NCI-H146 treated with DMSO at 0.1 percent for 48 hours (cell line): ENCODE measurements at regions not wholly inside any gene's neighbourhood (a gene's known extent, or its start where the extent isn't known, plus 50 kb on each side); places are given as distances from the start of the nearest gene placed in this dataset.
"Not testable (repeated sequence)": the region's sequence is repeated elsewhere in the genome, so short reads cannot be mapped to it uniquely, and the experiment has no call there.

Experiments
- DNase-seq: peaks from one replicate; lab custom pipeline; 2025; ENCODE audit not compliant: unreplicated experiment; lab: John Stamatoyannopoulos, UW

GRCh38 chr2:111250448-111251030 is 129.8 kb downstream of the BCL2L11 start:
- no peak for DNase-seq

GRCh38 chr2:111251711-111252110 is 131.0 kb downstream of the BCL2L11 start:
- DNase-seq = no peak

GRCh38 chr2:111252436-111252835 is 131.7 kb downstream of the BCL2L11 start:
- DNase-seq = no peak

- not testable (repeated sequence) for DNase-seq
Measured at GRCh38 chr2:111254916-111255315, 134.2 kb downstream of the BCL2L11 start.

DNA sequence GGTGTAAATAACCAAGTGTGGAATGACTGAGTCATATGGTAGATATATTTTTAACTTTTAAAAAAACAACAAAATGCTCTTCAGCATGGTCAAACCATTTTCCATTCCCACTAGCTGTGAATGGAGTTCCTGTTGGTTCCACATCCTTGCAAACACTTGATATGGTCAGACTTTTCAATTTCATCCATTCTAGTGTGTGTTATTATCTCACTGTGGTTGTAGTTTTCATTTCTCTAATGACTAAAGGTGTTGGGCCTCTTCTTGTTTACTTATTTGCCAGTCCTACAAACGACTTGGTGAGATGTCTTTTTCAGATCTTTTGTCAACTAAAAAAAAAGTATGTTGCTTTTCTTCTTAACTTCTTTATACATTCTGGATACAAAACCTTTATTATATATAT is 135.9 kb downstream of the BCL2L11 start:
- not testable (repeated sequence) for DNase-seq

- not testable (repeated sequence) for DNase-seq
Measured at GRCh38 chr2:111257607-111258006, 136.9 kb downstream of the BCL2L11 start.

- DNase-seq = not testable (repeated sequence)
Measured at GRCh38 chr2:111258318-111258717, 137.6 kb downstream of the BCL2L11 start.

DNA sequence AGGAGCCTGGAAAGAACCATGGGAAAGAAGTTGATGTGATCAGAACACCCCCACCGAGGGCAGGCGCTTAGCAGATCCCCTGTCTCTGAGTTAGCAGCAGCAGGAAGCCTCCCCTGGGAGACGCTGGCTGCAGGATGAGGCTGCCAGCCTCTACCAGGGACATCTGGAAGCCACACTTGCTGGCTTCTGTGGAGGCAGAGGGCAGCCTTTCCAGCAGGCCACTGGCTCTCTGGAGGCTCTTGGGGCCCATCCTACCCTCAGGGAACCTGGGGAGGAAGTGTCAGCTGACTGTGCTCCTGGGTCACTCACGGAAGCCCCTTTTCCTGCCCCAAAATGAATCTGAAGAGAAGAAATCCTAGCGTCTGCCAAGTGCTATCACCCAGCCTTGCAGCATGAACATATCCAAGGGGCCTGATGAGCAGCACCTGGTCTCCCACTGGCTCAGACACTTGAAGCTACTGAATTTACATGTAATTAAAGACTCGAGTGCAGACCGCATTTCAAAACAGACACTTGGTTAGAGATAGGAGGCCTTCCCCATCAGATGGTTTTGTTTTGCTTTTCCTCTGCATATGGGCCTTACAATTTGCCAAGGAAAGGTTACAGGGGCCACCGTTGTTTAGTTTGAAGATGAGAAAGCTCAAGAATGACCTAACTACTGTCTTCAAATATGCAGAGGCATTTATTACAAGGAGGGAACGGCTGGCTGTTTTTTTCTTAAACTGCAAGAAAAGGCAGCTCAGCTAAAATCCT is 142.1 kb downstream of the BCL2L11 start:
- DNase-seq = not testable (repeated sequence)

GRCh38 chr2:111263380-111264017 is 142.8 kb downstream of the BCL2L11 start:
- not testable (repeated sequence) for DNase-seq

DNA sequence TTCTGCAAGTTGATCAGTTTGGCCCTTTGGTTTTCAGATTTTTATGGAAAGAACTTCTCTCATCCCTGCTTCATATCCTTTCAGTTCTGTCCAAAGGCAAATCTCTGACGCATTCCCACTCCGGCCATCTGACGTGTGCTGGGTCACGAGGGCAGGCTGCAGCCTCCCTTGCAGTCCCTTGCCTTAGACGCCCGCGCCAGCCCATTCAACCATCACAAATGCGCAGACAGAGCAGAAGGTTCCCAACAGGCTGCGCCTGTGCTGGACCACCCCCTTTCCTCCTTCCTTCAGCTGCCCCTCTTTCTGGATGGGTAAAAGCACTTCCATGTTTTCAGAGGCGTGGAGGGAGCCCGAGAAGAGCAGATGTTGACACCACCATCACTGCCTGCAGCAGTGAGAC is 144.2 kb downstream of the BCL2L11 start:
- DNase-seq = not testable (repeated sequence)

DNA sequence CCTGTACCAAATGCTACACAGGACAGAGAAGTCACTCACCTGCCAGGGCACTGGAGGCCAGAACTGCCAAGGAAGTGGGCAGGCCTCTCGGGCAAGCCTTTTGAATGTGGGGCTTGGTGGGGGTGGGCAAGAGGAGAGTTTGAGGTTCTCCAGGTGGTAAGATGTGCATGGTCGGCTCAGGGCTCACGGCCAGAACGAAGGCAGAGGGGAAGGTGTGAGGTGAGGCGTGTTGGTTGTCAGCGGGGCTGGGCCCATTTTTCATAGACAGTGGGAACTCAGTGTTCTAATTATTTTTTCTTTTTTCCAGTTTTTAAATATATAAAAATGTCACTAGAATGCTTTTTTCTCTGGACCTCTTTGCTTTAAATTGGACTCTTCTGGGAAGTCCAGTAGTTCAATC is 145.8 kb downstream of the BCL2L11 start:
- DNase-seq = not testable (repeated sequence)

DNA sequence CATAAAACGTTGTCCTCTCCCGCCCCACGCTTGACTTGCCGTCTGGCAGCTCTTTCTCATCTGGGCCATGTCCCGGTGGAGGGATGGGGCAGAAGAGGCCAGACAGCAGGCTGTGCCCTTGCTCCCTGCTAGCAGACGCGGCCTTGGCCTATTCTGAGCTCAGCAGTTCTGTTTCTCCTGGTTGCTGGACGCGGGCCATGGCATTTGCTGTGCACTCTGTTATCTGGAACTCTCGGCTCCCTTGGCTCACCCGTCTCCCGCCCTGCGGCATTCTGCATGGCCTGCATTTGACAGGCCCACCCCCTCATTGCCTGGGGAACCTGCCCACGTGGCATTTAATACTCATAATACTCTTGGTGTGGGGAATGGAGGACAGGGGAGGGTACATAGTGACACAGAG is 146.3 kb downstream of the BCL2L11 start:
- DNase-seq = not testable (repeated sequence)

DNA sequence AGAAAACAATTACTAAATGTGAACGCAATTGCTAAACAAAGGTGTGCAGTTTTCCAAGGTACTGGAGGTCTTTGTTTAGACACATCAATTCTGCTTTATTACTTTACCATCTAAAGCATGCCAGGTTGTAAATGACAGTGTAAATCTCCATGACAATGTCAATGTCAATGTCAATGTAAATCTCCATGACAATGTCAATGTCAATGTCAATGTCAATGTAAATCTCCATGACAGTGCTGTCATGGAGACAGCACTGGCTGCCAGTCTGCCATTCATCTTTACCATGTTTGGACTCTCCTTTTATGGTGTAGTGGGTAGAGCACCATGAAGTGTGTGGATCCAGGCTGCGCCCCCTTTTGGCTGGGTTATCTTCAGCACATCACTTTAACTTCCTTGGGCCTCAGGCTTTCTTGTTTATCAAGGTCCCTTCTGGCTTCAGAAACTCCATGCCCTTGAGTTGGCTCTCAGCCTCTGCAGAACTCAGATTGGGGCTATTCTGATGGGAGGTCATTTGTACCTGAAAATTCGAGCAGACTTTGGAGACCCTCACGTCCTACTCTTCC is 149.1 kb downstream of the BCL2L11 start:
- not testable (repeated sequence) for DNase-seq

GRCh38 chr2:111270569-111270968 is 149.9 kb downstream of the BCL2L11 start:
- not testable (repeated sequence) for DNase-seq

- DNase-seq = not testable (repeated sequence)
Measured at GRCh38 chr2:111271647-111272304, 151.1 kb downstream of the BCL2L11 start.

GRCh38 chr2:111273007-111273406 is 152.3 kb downstream of the BCL2L11 start:
- DNase-seq = not testable (repeated sequence)

DNA sequence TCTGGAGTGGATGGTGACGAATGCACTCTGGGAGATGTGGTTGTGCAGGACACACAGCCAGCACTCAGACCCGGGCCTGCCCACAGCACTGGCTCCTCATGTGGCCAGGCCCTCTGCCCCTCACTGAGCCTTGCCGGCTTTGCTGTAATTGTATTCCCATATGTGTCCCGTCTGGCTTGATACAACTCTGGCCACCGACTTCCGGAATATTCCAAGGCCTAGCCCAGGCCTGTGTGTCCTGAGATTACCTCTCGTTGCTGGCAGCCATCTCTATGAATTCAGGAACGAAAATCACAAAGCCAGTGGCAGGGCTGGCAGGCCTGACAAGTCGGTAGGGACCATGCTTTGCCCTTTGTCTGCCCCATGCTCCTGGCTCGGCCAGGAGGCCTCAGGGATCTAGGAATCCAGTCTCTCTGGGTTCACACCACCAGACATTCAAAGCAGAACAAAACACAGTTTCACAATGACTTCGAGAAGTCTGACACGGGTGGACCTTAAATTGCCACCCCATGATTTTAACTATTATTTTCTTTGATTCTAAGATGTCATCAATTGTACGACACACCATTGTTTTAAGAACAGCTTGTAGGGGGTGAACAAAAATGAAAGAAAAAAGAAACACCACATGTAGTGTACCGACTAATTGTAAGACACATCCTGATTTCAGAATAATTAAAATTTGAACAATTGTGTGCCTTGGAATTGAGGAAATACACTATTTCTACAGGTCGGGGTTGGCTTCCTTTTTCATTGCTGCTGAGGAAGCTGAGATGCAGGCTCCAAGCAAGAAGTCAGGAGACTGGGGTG is 154.5 kb downstream of the BCL2L11 start:
- DNase-seq = not testable (repeated sequence)

DNA sequence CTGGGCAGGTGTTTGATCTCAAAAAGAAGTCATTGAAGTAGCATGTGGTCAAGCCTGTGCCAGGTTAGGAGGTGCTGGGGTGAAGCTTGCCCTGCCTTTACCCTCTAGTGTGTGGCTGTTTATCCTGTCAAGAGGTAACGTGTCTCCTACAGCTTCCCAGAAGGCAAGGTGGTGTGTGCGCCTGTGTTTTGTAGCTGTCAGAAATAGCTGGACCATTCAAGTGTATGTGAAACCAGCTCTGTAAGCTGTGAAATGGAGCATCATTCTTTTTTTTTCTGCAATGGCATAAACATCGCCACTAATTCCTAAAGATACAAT is 155.1 kb downstream of the BCL2L11 start:
- DNase-seq = not testable (repeated sequence)

DNA sequence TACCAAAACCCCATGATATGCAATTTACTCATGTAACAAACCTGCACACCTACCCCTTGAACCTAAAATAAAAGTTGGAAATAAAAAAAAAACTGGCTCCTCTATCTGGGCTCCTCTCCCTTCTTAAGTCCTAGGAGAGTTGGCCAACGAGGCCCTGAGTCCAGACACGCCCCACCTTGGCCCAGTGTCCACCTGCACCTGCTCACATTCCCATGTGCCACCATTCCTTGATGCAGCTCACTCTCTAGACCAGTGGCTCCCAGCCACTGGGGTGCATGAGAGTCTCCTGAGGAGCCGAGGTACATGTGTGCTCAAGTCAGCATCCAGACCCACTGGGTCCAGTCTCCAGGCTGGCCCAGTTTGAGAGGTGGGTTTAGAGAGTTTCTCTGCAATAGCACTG is 157.4 kb downstream of the BCL2L11 start:
- DNase-seq = not testable (repeated sequence)

GRCh38 chr2:111280709-111281286 is 160.1 kb downstream of the BCL2L11 start:
- DNase-seq = not testable (repeated sequence)
